ENCODE measurements at regions not wholly inside any gene's neighbourhood (a gene's known extent, or its start where the extent isn't known, plus 50 kb on each side); places are given as distances from the start of the nearest gene placed in this dataset.

DNA sequence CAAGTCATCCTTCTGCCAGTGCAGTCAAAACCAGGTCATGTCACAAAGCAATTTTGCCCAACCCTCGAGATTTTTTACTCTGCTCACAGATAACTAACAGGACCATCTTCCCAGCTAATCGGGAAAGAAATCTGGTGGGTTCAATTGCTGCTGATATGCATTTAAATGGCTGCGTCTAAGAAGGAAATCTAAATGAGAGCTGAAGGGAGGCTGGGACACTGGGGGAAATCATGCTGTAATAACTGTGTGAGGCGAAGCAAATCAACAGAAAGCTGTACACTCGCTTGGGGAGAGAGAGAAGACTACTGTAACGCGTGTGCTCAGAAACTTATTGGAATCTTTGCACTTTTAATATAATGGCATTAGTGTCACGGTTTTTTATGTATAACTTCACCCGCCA is 535.0 kb downstream of the CDK5RAP2 start:
- no peak overlapping the region for H3K23ac ChIP-seq (ENCODE audit: low read length in 2 of 2)
- no peaks in the 10 kb centered on the region for H3K4me1 ChIP-seq (ENCODE audit: control insufficient read depth, insufficient read depth, low read depth, low read length)
- H3K4ac ChIP-seq (ENCODE audit: low read depth in 1 of 2, low read length in 2 of 2), result no peak overlapping the region
- 67% methylated on average over 9 of the region's 9 CpGs for WGBS
- H2BK120ac ChIP-seq (ENCODE audit: low read depth, low read length), result no peak overlapping the region
- H2AK5ac ChIP-seq (ENCODE audit: low read length, severe bottlenecking), result no peak overlapping the region
- no peak overlapping the region for H2BK5ac ChIP-seq (ENCODE audit: low read depth, low read length, poor library complexity, severe bottlenecking)
- H3K14ac ChIP-seq (ENCODE audit: low read length in 2 of 2), result no peak overlapping the region
- H3K79me1 ChIP-seq (replicated peaks; ENCODE audit: low read length, poor library complexity, severe bottlenecking), result no peaks in the 10 kb centered on the region
- no peak overlapping the region for H2BK12ac ChIP-seq (ENCODE audit: low read length in 2 of 2)
- no peak overlapping the region for H2AFZ ChIP-seq (ENCODE audit: low read depth, low read length)
- no peak for DNase-seq
- no peak overlapping the region for H3K27ac ChIP-seq (ENCODE audit: low read length, poor library complexity, severe bottlenecking)
- no peak overlapping the region for H3K9ac ChIP-seq (ENCODE audit: low read length)
- no peaks in the 10 kb centered on the region for H3K9me3 ChIP-seq (ENCODE audit: control insufficient read depth, low read length)
- H4K91ac ChIP-seq (ENCODE audit: low read length), result no peak overlapping the region
- no peak overlapping the region for H4K8ac ChIP-seq (ENCODE audit: low read length)
- H2BK15ac ChIP-seq (ENCODE audit: low read depth, poor library complexity, severe bottlenecking), result no peak overlapping the region
- H3K4me2 ChIP-seq (ENCODE audit: low read length, poor library complexity, severe bottlenecking), result no peak overlapping the region
- H3K4me3 ChIP-seq (ENCODE audit: insufficient read depth in 1 of 2, low read depth in 1 of 2, low read length in 2 of 2), result no peak overlapping the region
- no peaks in the 10 kb centered on the region for H3K36me3 ChIP-seq (ENCODE audit: control insufficient read depth in 1 of 2, insufficient read depth in 2 of 2, low read depth in 1 of 2, low read length in 2 of 2)
- H3K18ac ChIP-seq (ENCODE audit: low read depth in 1 of 2, low read length in 2 of 2), result no peak overlapping the region
- no peaks in the 10 kb centered on the region for H3K27me3 ChIP-seq (ENCODE audit: control insufficient read depth in 1 of 2, insufficient read depth in 1 of 2, low read length in 2 of 2)

DNA sequence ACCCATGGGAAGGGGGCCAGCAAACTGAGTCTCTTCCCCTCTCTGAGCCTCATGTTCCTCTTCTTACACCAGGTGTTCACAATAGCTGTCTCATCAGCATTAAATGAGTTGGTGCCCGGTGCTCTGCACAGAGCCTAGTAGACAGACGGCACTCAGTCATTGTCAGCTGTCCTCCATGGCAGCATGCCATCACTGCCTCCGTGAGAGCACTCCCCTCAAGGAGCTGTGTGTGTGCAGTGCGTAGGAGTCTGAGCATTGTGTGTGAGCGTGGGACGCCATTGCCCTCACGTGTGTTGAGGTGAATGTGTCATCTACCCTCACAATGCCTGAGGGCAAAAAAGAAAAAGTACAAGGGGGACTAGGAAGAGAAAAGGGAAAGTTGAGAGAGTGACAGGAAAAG is 536.5 kb downstream of the CDK5RAP2 start:
- Histone ChIP-seq H3K23ac (ENCODE audit: low read length in 2 of 2) (no peak overlapping the region), H2BK120ac (ENCODE audit: low read depth, low read length) (no peak overlapping the region), H3K79me1 (replicated peaks; ENCODE audit: low read length, poor library complexity, severe bottlenecking) (no peaks in the 10 kb centered on the region), H3K14ac (ENCODE audit: low read length in 2 of 2) (no peak overlapping the region), H3K4me3 (ENCODE audit: insufficient read depth in 1 of 2, low read depth in 1 of 2, low read length in 2 of 2) (no peak overlapping the region), H3K9me3 (ENCODE audit: control insufficient read depth, low read length) (no peaks in the 10 kb centered on the region), H3K9ac (ENCODE audit: low read length) (no peak overlapping the region), H4K8ac (ENCODE audit: low read length) (no peak overlapping the region), H3K27me3 (ENCODE audit: control insufficient read depth in 1 of 2, insufficient read depth in 1 of 2, low read length in 2 of 2) (no peaks in the 10 kb centered on the region), H3K36me3 (ENCODE audit: control insufficient read depth in 1 of 2, insufficient read depth in 2 of 2, low read depth in 1 of 2, low read length in 2 of 2) (no peaks in the 10 kb centered on the region), H3K18ac (ENCODE audit: low read depth in 1 of 2, low read length in 2 of 2) (no peak overlapping the region), H3K4me2 (ENCODE audit: low read length, poor library complexity, severe bottlenecking) (no peak overlapping the region), H2BK12ac (ENCODE audit: low read length in 2 of 2) (no peak overlapping the region), H3K4me1 (ENCODE audit: control insufficient read depth, insufficient read depth, low read depth, low read length) (no peaks in the 10 kb centered on the region), H2BK15ac (ENCODE audit: low read depth, poor library complexity, severe bottlenecking) (no peak overlapping the region), H4K91ac (ENCODE audit: low read length) (no peak overlapping the region), H3K4ac (ENCODE audit: low read depth in 1 of 2, low read length in 2 of 2) (no peak overlapping the region), H2AK5ac (ENCODE audit: low read length, severe bottlenecking) (no peak overlapping the region), H2BK5ac (ENCODE audit: low read depth, low read length, poor library complexity, severe bottlenecking) (no peak overlapping the region), H3K27ac (ENCODE audit: low read length, poor library complexity, severe bottlenecking) (no peak overlapping the region), H2AFZ (ENCODE audit: low read depth, low read length) (no peak overlapping the region)
- 81% methylated on average over 7 of the region's 7 CpGs for WGBS
- no peak for DNase-seq

DNA sequence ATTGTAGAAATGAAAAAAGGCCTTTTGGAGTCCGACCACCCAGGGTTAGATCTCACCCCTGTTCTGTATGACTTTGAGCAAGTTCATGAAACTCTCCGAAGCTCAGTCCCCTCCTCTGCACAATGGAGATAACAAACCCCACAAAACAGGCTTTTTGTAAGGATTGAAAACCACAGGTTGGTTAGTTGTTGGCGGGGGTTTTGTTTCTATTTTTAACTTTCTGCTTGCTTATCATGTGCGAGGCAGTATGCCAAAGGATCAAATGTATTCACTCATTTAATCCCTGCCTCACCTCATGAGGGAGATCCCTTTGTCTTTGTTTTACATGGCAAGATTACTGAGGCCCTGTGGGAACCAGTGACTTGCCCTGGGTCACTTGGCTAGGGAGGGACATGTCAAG is 539.1 kb downstream of the CDK5RAP2 start:
- Histone ChIP-seq H3K18ac (ENCODE audit: low read depth in 1 of 2, low read length in 2 of 2) (no peak overlapping the region), H4K8ac (ENCODE audit: low read length) (no peak overlapping the region), H2BK12ac (ENCODE audit: low read length in 2 of 2) (no peak overlapping the region), H2BK120ac (ENCODE audit: low read depth, low read length) (no peak overlapping the region), H3K27me3 (ENCODE audit: control insufficient read depth in 1 of 2, insufficient read depth in 1 of 2, low read length in 2 of 2) (no peaks in the 10 kb centered on the region), H4K91ac (ENCODE audit: low read length) (no peak overlapping the region), H3K4me2 (ENCODE audit: low read length, poor library complexity, severe bottlenecking) (no peak overlapping the region), H2AK5ac (ENCODE audit: low read length, severe bottlenecking) (no peak overlapping the region), H3K9ac (ENCODE audit: low read length) (no peak overlapping the region), H3K9me3 (ENCODE audit: control insufficient read depth, low read length) (no peaks in the 10 kb centered on the region), H3K27ac (ENCODE audit: low read length, poor library complexity, severe bottlenecking) (no peak overlapping the region), H2BK15ac (ENCODE audit: low read depth, poor library complexity, severe bottlenecking) (no peak overlapping the region), H2BK5ac (ENCODE audit: low read depth, low read length, poor library complexity, severe bottlenecking) (no peak overlapping the region), H3K23ac (ENCODE audit: low read length in 2 of 2) (no peak overlapping the region), H3K14ac (ENCODE audit: low read length in 2 of 2) (no peak overlapping the region), H3K4ac (ENCODE audit: low read depth in 1 of 2, low read length in 2 of 2) (no peak overlapping the region), H3K4me1 (ENCODE audit: control insufficient read depth, insufficient read depth, low read depth, low read length) (no peaks in the 10 kb centered on the region), H3K79me1 (replicated peaks; ENCODE audit: low read length, poor library complexity, severe bottlenecking) (no peaks in the 10 kb centered on the region), H3K36me3 (ENCODE audit: control insufficient read depth in 1 of 2, insufficient read depth in 2 of 2, low read depth in 1 of 2, low read length in 2 of 2) (no peaks in the 10 kb centered on the region), H2AFZ (ENCODE audit: low read depth, low read length) (no peak overlapping the region), H3K4me3 (ENCODE audit: insufficient read depth in 1 of 2, low read depth in 1 of 2, low read length in 2 of 2) (no peak overlapping the region)
- WGBS, result 70% methylated on average over 3 of the region's 4 CpGs
- no peak for DNase-seq

DNA sequence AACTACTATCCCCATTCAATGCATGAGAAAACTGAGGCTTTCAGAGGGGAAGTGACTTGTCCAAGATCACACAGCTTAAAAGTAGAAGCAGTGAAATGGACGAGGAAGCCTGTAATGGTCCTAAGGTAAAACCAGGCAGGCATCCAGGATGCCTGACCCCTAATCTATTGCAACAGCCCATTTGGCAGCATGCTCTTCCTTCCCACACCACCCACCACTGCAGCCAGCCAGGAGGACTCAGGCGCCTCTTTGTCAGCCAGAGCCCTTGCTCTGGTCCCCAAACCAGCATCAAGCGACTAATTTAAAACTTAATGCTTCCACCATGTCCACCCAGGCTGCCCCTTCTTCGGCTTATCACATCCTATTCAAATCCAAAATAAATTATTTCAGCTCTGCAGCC is 541.6 kb downstream of the CDK5RAP2 start:
- H3K36me3 ChIP-seq (ENCODE audit: control insufficient read depth in 1 of 2, insufficient read depth in 2 of 2, low read depth in 1 of 2, low read length in 2 of 2), result no peaks in the 10 kb centered on the region
- H2BK12ac ChIP-seq (ENCODE audit: low read length in 2 of 2), result no peak overlapping the region
- H3K79me1 ChIP-seq (replicated peaks; ENCODE audit: low read length, poor library complexity, severe bottlenecking), result no peaks in the 10 kb centered on the region
- no peak overlapping the region for H3K18ac ChIP-seq (ENCODE audit: low read depth in 1 of 2, low read length in 2 of 2)
- no peaks in the 10 kb centered on the region for H3K4me1 ChIP-seq (ENCODE audit: control insufficient read depth, insufficient read depth, low read depth, low read length)
- H3K4me2 ChIP-seq (ENCODE audit: low read length, poor library complexity, severe bottlenecking), result no peak overlapping the region
- H2BK15ac ChIP-seq (ENCODE audit: low read depth, poor library complexity, severe bottlenecking), result no peak overlapping the region
- 72% methylated on average over 3 of the region's 4 CpGs for WGBS
- H3K9me3 ChIP-seq (ENCODE audit: control insufficient read depth, low read length), result no peaks in the 10 kb centered on the region
- H4K91ac ChIP-seq (ENCODE audit: low read length), result no peak overlapping the region
- H2AFZ ChIP-seq (ENCODE audit: low read depth, low read length), result no peak overlapping the region
- H2BK5ac ChIP-seq (ENCODE audit: low read depth, low read length, poor library complexity, severe bottlenecking), result no peak overlapping the region
- no peak overlapping the region for H3K23ac ChIP-seq (ENCODE audit: low read length in 2 of 2)
- no peak overlapping the region for H2AK5ac ChIP-seq (ENCODE audit: low read length, severe bottlenecking)
- H2BK120ac ChIP-seq (ENCODE audit: low read depth, low read length), result no peak overlapping the region
- H3K4ac ChIP-seq (ENCODE audit: low read depth in 1 of 2, low read length in 2 of 2), result no peak overlapping the region
- no peak overlapping the region for H3K4me3 ChIP-seq (ENCODE audit: insufficient read depth in 1 of 2, low read depth in 1 of 2, low read length in 2 of 2)
- no peak overlapping the region for H3K14ac ChIP-seq (ENCODE audit: low read length in 2 of 2)
- H3K27ac ChIP-seq (ENCODE audit: low read length, poor library complexity, severe bottlenecking), result no peak overlapping the region
- H3K27me3 ChIP-seq (ENCODE audit: control insufficient read depth in 1 of 2, insufficient read depth in 1 of 2, low read length in 2 of 2), result no peaks in the 10 kb centered on the region
- H4K8ac ChIP-seq (ENCODE audit: low read length), result no peak overlapping the region
- no peak overlapping the region for H3K9ac ChIP-seq (ENCODE audit: low read length)
- no peak for DNase-seq

Measured in mesenchymal stem cell (in vitro differentiated cells and primary cell).